Activated CD8-positive, alpha-beta T cell treated with anti-CD3 and anti-CD28 coated beads for 36 hours (primary cell): ENCODE measurements at regions not wholly inside any gene's neighbourhood (a gene's known extent, or its start where the extent isn't known, plus 50 kb on each side); places are given as distances from the start of the nearest gene placed in this dataset.
"Not testable (repeated sequence)": the region's sequence is repeated elsewhere in the genome, so short reads cannot be mapped to it uniquely, and the experiment has no call there.

ENCODE experiments used
- ATAC-seq: fragments of 200-7000 bp; cut with Tn5 transposase; one replicate; pipeline ENCODE4 v1.10.0; 2021; ENCODE audit warnings: mild to moderate bottlenecking, moderate library complexity
- CTCF ChIA-PET: fragments of 350-600 bp; sonication (Branson Sonifier 250); formaldehyde crosslinking; loops from one replicate; lab custom pipeline; 2021; ENCODE audit warnings: antibody characterized with exemption; lab: Charles Lee
- POLR2A ChIA-PET: fragments of 350-600 bp; sonication (Branson Sonifier 250); formaldehyde crosslinking; loops from one replicate; lab custom pipeline; 2021; ENCODE audit warnings: antibody characterized with exemption; lab: Charles Lee
- DNase-seq: peaks from one replicate; pipeline ENCODE4 v3.0.0-alpha.2; 2020
- H3K27ac Mint-ChIP-seq: one replicate; pipeline ENCODE4 v1.8.0; 2021; ENCODE audit warnings: mild to moderate bottlenecking, mixed read lengths
- H3K27me3 Mint-ChIP-seq: one replicate; pipeline ENCODE4 v1.8.0; 2021; ENCODE audit warnings: mixed read lengths
- H3K36me3 Mint-ChIP-seq: one replicate; pipeline ENCODE4 v1.8.0; 2021; ENCODE audit warnings: low read depth, mixed read lengths
- H3K4me1 Mint-ChIP-seq: one replicate; pipeline ENCODE4 v1.8.0; 2021; ENCODE audit warnings: low read depth, mixed read lengths
- H3K4me3 Mint-ChIP-seq: one replicate; pipeline ENCODE4 v1.8.0; 2021; ENCODE audit warnings: mild to moderate bottlenecking, moderate library complexity, mixed read lengths
- H3K9me3 Mint-ChIP-seq: one replicate; pipeline ENCODE4 v1.8.0; 2021; ENCODE audit warnings: mixed read lengths
- CTCF ChIP-seq: fragments of 200-600 bp; IDR thresholded peaks from one replicate; pipeline ENCODE4 v1.8.0; 2022; ENCODE audit warnings: antibody characterized with exemption, mild to moderate bottlenecking
- intact Hi-C: fragments of 100-400 bp; cut with micrococcal nuclease; formaldehyde crosslinking; loops from one replicate; pipeline ENCODE4 v1.10.0; 2022

GRCh38 chr3:78337801-78338211 is 1297.9 kb downstream of the ROBO2 start:
- TF ChIP-seq CTCF = no peak
- Mint-ChIP-seq H3K27me3 (no peaks in the 10 kb centered on the region), H3K4me1 (no peaks in the 10 kb centered on the region), H3K9me3 (peaks cover 4% of the 10 kb centered on the region), H3K36me3 (no peaks in the 10 kb centered on the region), H3K27ac (no peak overlapping the region), H3K4me3 (no peak overlapping the region)
- ATAC-seq (no peak), DNase-seq (no peak)
- CTCF ChIA-PET = no interaction called here
- POLR2A ChIA-PET = no interaction called here
- intact Hi-C loops = no loop called here

- no peak for TF ChIP-seq CTCF
- CTCF ChIA-PET = no interaction called here
- no peaks in the 10 kb centered on the region for H3K27me3 Mint-ChIP-seq
- H3K4me3 Mint-ChIP-seq = no peak overlapping the region
- no peaks in the 10 kb centered on the region for H3K36me3 Mint-ChIP-seq
- no peaks in the 10 kb centered on the region for H3K4me1 Mint-ChIP-seq
- intact Hi-C loops = no loop called here
- H3K9me3 Mint-ChIP-seq = peaks cover 4% of the 10 kb centered on the region
- DNase-seq = no peak
- no peak overlapping the region for H3K27ac Mint-ChIP-seq
- POLR2A ChIA-PET = no interaction called here
- ATAC-seq = no peak
Observed at GRCh38 chr3:78338405-78338804, 1298.5 kb downstream of the ROBO2 start.

DNA sequence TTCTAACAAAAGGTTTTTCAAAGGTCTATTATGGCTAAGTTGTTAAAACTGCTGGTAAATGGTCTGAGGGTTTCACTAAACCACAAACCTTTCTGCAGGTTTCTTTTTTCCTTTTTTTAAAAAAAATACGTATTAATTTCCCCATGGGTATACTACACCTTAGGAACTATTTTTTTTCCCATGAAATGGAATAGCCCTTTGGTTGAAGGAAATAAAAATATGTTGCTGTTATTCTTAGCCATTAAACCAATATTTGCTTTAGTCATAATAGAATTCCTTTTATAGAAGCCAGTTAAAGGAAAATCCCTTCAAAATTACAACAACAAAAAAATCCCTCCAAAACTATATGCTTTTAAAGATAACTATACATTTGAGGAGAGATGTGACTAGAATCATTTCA is 1303.3 kb downstream of the ROBO2 start:
- no peak for ATAC-seq
- H3K27me3 Mint-ChIP-seq = no peaks in the 10 kb centered on the region
- no peak overlapping the region for H3K4me3 Mint-ChIP-seq
- no peak for DNase-seq
- intact Hi-C loops = no loop called here
- ChIA-PET POLR2A (no interaction called here), CTCF (no interaction called here)
- no peak for TF ChIP-seq CTCF
- H3K4me1 Mint-ChIP-seq = no peaks in the 10 kb centered on the region
- H3K36me3 Mint-ChIP-seq = no peaks in the 10 kb centered on the region
- peaks cover 7% of the 10 kb centered on the region for H3K9me3 Mint-ChIP-seq
- no peak overlapping the region for H3K27ac Mint-ChIP-seq

DNA sequence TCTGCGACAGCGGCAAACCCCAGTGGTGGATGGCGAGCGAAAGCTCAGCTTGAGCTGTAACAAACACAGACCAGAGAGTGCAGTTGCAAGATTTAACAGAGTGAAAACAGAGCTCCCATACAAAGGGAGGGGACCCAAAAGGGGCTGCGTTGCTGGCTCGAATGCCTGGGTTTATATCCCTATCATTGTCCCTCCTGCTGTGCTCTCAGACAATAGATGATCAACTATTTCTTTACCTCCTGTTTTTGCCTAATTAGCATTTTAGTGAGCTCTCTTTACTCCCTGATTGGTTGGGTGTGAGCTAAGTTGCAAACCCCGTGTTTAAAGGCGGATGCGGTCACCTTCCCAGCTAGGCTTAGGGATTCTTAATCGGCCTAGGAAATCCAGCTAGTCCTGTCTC is 1304.4 kb downstream of the ROBO2 start:
- H3K9me3 Mint-ChIP-seq, DNase-seq, H3K4me1 Mint-ChIP-seq, H3K27me3 Mint-ChIP-seq, H3K27ac Mint-ChIP-seq, H3K36me3 Mint-ChIP-seq, intact Hi-C loops, POLR2A ChIA-PET, CTCF ChIA-PET, ATAC-seq, H3K4me3 Mint-ChIP-seq: not testable (repeated sequence)

DNA sequence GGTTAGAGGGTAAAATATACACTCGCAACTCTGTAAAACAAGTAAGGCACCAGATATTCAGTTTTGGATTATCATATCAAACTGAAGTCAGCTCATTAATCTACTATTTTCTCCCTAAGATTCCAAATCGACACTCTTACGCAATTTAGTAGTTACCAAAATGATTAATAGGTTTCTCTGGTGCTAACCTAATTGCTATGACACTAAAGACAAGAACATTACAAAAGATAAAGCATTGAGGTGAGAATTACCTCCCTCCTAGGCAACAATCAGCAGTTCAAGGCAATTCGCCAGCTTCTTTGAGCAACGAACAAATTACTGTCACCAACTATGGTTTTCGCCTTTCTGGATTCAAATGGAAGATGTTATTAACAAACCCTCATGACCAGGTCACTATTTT is 1305.0 kb downstream of the ROBO2 start:
- H3K36me3 Mint-ChIP-seq = no peaks in the 10 kb centered on the region
- H3K27me3 Mint-ChIP-seq = no peaks in the 10 kb centered on the region
- H3K4me3 Mint-ChIP-seq = no peak overlapping the region
- ChIA-PET CTCF (no interaction called here), POLR2A (no interaction called here)
- DNase-seq (no peak), ATAC-seq (no peak)
- H3K27ac Mint-ChIP-seq = no peak overlapping the region
- intact Hi-C loops = no loop called here
- H3K9me3 Mint-ChIP-seq = peaks cover 7% of the 10 kb centered on the region
- no peaks in the 10 kb centered on the region for H3K4me1 Mint-ChIP-seq
- TF ChIP-seq CTCF = no peak

GRCh38 chr3:78347176-78347575 is 1307.3 kb downstream of the ROBO2 start:
- Mint-ChIP-seq H3K36me3 (no peaks in the 10 kb centered on the region), H3K4me3 (no peak overlapping the region), H3K27ac (no peak overlapping the region), H3K9me3 (peaks cover 12% of the 10 kb centered on the region), H3K4me1 (no peaks in the 10 kb centered on the region), H3K27me3 (no peaks in the 10 kb centered on the region)
- DNase-seq = no peak
- ATAC-seq = no peak
- ChIA-PET CTCF (no interaction called here), POLR2A (no interaction called here)
- intact Hi-C loops = no loop called here
- TF ChIP-seq CTCF = no peak
